GM19452 (cell line): ENCODE measurements at regions not wholly inside any gene's neighbourhood (a gene's known extent, or its start where the extent isn't known, plus 50 kb on each side); places are given as distances from the start of the nearest gene placed in this dataset.

Experiments used
- ATAC-seq: cut with Tn5 transposase; IDR thresholded peaks from one replicate; pipeline ENCODE4 v1.9.1; 2021; ENCODE audit not compliant: unreplicated experiment

GRCh38 chr1:177591155-177591554 is 378.7 kb downstream of the SEC16B start:
- no peak for ATAC-seq

- ATAC-seq = no peak
Observed at GRCh38 chr1:177589166-177589565, 380.7 kb downstream of the SEC16B start.

GRCh38 chr1:177586429-177586828 is 383.4 kb downstream of the SEC16B start:
- ATAC-seq = no peak

- ATAC-seq = no peak
Observed at GRCh38 chr1:177585302-177586220, 384.3 kb downstream of the SEC16B start.

- no peak for ATAC-seq
Observed at GRCh38 chr1:177573901-177574300, 396.0 kb downstream of the SEC16B start.

- ATAC-seq = no peak
Observed at GRCh38 chr1:177571485-177572076, 398.3 kb downstream of the SEC16B start.

GRCh38 chr1:177571076-177571475 is 398.8 kb downstream of the SEC16B start:
- no peak for ATAC-seq

GRCh38 chr1:177569476-177569875 is 398.7 kb downstream of the BRINP2 start:
- ATAC-seq = no peak

- no peak for ATAC-seq
Observed at GRCh38 chr1:177568622-177569021, 397.9 kb downstream of the BRINP2 start.

GRCh38 chr1:177567393-177567792 is 396.6 kb downstream of the BRINP2 start:
- no peak for ATAC-seq

- no peak for ATAC-seq
Observed at GRCh38 chr1:177566495-177566894, 395.7 kb downstream of the BRINP2 start.

- peak; percentile 53 for ATAC-seq
Observed at GRCh38 chr1:177561436-177561835, 390.7 kb downstream of the BRINP2 start.

- no peak for ATAC-seq
Observed at GRCh38 chr1:177558372-177558771, 387.6 kb downstream of the BRINP2 start.

GRCh38 chr1:177556163-177556562 is 385.4 kb downstream of the BRINP2 start:
- ATAC-seq = no peak

GRCh38 chr1:177547200-177547599 is 376.4 kb downstream of the BRINP2 start:
- ATAC-seq = no peak

- ATAC-seq = no peak
Observed at GRCh38 chr1:177546346-177546745, 375.6 kb downstream of the BRINP2 start.

- no peak for ATAC-seq
Observed at GRCh38 chr1:177526201-177526600, 355.4 kb downstream of the BRINP2 start.

- ATAC-seq = no peak
Observed at GRCh38 chr1:177525176-177525575, 354.4 kb downstream of the BRINP2 start.

GRCh38 chr1:177517546-177517945 is 346.8 kb downstream of the BRINP2 start:
- no peak for ATAC-seq

GRCh38 chr1:177514207-177514606 is 343.4 kb downstream of the BRINP2 start:
- no peak for ATAC-seq

- ATAC-seq = no peak
Observed at GRCh38 chr1:177511036-177511435, 340.3 kb downstream of the BRINP2 start.

GRCh38 chr1:177505905-177506590 is 335.3 kb downstream of the BRINP2 start:
- ATAC-seq = no peak
